Loucy (cell line): ENCODE measurements at regions not wholly inside any gene's neighbourhood (a gene's known extent, or its start where the extent isn't known, plus 50 kb on each side); places are given as distances from the start of the nearest gene placed in this dataset.

Experiments
- CTCF ChIP-seq: fragments of 200-600 bp; sonication (generic); conservative IDR thresholded peaks from 2 replicates; pipeline ENCODE4 v1.5.1; 2014; ENCODE audit warnings: mild to moderate bottlenecking, antibody characterized with exemption, low read length
- EZH2phosphoT487 ChIP-seq: fragments of 200-600 bp; IDR thresholded peaks from 2 replicates; pipeline ENCODE4 v1.6.1; 2018; ENCODE audit warnings: antibody characterized with exemption, mild to moderate bottlenecking, moderate library complexity, borderline replicate concordance

GRCh38 chr3:98679986-98680385 lies 83.2 kb upstream of the ST3GAL6 start:
- no peak for TF ChIP-seq CTCF
- TF ChIP-seq EZH2phosphoT487 = no peak
